GM12892 (cell line): ENCODE measurements at regions not wholly inside any gene's neighbourhood (a gene's known extent, or its start where the extent isn't known, plus 50 kb on each side); places are given as distances from the start of the nearest gene placed in this dataset.

Source experiments
- POLR2A ChIP-seq: IDR thresholded peaks from 2 replicates; pipeline ENCODE4 v1.6.1; 2011; ENCODE audit warnings: low read depth, low read length, control low read depth
- POLR2AphosphoS5 ChIP-seq: IDR thresholded peaks from 2 replicates; pipeline ENCODE4 v1.6.1; 2011; ENCODE audit warnings: low read depth, low read length, control low read depth
- TAF1 ChIP-seq: IDR thresholded peaks from 2 replicates; pipeline ENCODE4 v1.6.1; 2011; ENCODE audit warnings: low read depth, mild to moderate bottlenecking, control low read depth, low read length, borderline replicate concordance

GRCh38 chr2:239548451-239548871, 147.6 kb upstream of the HDAC4 start:
- TF ChIP-seq POLR2AphosphoS5 (no peak), TAF1 (no peak), POLR2A (no peak)
